Transverse colon (tissue), 3 donors: ENCODE measurements at regions not wholly inside any gene's neighbourhood (a gene's known extent, or its start where the extent isn't known, plus 50 kb on each side); places are given as distances from the start of the nearest gene placed in this dataset.

Experiments used
- POLR2A ChIP-seq: fragments of 450-650 bp; IDR thresholded peaks from one replicate; pipeline ENCODE4 v1.6.1; 2016; ENCODE audit warnings: antibody characterized with exemption, mild to moderate bottlenecking, moderate library complexity
- TF ChIP-seq, protein P1 (sequence below), 5 experiments: fragments of 200-600 bp in 3 of 5; fragments of 450-650 bp in 2 of 5; sonication (generic) in 3 of 5; IDR thresholded peaks; 1 replicate in 2 of 5; 2 replicates in 3 of 5; pipeline ENCODE4 v1.5.1; 2016 to 2017; ENCODE audit warnings: antibody characterized with exemption in 5 of 5, inconsistent platforms in 3 of 5, mild to moderate bottlenecking in 2 of 5, moderate library complexity in 1 of 5

- TF ChIP-seq POLR2A = no peak
- TF ChIP-seq, protein P1, sequence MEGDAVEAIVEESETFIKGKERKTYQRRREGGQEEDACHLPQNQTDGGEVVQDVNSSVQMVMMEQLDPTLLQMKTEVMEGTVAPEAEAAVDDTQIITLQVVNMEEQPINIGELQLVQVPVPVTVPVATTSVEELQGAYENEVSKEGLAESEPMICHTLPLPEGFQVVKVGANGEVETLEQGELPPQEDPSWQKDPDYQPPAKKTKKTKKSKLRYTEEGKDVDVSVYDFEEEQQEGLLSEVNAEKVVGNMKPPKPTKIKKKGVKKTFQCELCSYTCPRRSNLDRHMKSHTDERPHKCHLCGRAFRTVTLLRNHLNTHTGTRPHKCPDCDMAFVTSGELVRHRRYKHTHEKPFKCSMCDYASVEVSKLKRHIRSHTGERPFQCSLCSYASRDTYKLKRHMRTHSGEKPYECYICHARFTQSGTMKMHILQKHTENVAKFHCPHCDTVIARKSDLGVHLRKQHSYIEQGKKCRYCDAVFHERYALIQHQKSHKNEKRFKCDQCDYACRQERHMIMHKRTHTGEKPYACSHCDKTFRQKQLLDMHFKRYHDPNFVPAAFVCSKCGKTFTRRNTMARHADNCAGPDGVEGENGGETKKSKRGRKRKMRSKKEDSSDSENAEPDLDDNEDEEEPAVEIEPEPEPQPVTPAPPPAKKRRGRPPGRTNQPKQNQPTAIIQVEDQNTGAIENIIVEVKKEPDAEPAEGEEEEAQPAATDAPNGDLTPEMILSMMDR (IDR thresholded peaks at IDR 0.05) = no peak
Measured at GRCh38 chr3:164687211-164687610, 391.1 kb downstream of the SI start.
